ENCODE measurements at regions not wholly inside any gene's neighbourhood (a gene's known extent, or its start where the extent isn't known, plus 50 kb on each side); places are given as distances from the start of the nearest gene placed in this dataset.

- ChIA-PET POLR2A (ENCODE audit: unreplicated experiment) (no interaction called here), CTCF (no interaction called here)
- Histone ChIP-seq H3K4me2 (ENCODE audit: low read length) (no peak overlapping the region), H3F3A (ENCODE audit: low read length, unreplicated experiment) (no peaks in the 10 kb centered on the region), H3K9me2 (replicated peaks; ENCODE audit: low read length) (no peaks in the 10 kb centered on the region), H3K27me3 (ENCODE audit: low read length) (no peaks in the 10 kb centered on the region), H4K20me1 (ENCODE audit: low read length) (no peaks in the 10 kb centered on the region), H3K27ac (ENCODE audit: low read length) (no peak overlapping the region), H3K36me3 (ENCODE audit: low read depth, low read length) (no peaks in the 10 kb centered on the region), H3K79me2 (ENCODE audit: low read length) (no peaks in the 10 kb centered on the region), H3K4me1 (ENCODE audit: insufficient read depth, low read length) (no peaks in the 10 kb centered on the region), H3K4me3 (ENCODE audit: low read length) (no peak overlapping the region), H3K9ac (ENCODE audit: low read length) (no peak overlapping the region), H2AFZ (ENCODE audit: low read length) (no peak overlapping the region), H3K9me3 (ENCODE audit: low read length) (no peaks in the 10 kb centered on the region)
- ATAC-seq (no peak), DNase-seq (no peak)
- no TSS peak for BruUV-seq (replicated peaks)
- intact Hi-C loops (cut with micrococcal nuclease) = no loop called here
- no peak for TF ChIP-seq CTCF (conservative IDR thresholded peaks at IDR 0.05; ENCODE audit: low read depth, low read length)
- no peak for TF ChIP-seq EZH2phosphoT487 (IDR thresholded peaks at IDR 0.05; ENCODE audit: borderline replicate concordance, low read length)
- no peak for TF ChIP-seq EZH2 (IDR thresholded peaks at IDR 0.05; ENCODE audit: low read length, unreplicated experiment)
Observed at GRCh38 chr22:49141761-49142160, 685.9 kb downstream of the BRD1 start.

GRCh38 chr22:49140911-49141665, 686.6 kb downstream of the BRD1 start:
- no peak for ATAC-seq
- no TSS peak for BruUV-seq (replicated peaks)
- H3K27me3 ChIP-seq (ENCODE audit: low read length) = no peaks in the 10 kb centered on the region

More at GRCh38 chr22:49140911-49141665, 686.6 kb downstream of the BRD1 start:
- DNase-seq = no peak
- Histone ChIP-seq H3K4me3 (ENCODE audit: low read length) (no peak overlapping the region), H3K9me3 (ENCODE audit: low read length) (no peaks in the 10 kb centered on the region), H3K79me2 (ENCODE audit: low read length) (no peaks in the 10 kb centered on the region), H3K4me2 (ENCODE audit: low read length) (no peak overlapping the region), H3K9me2 (replicated peaks; ENCODE audit: low read length) (no peaks in the 10 kb centered on the region), H3K9ac (ENCODE audit: low read length) (no peak overlapping the region), H4K20me1 (ENCODE audit: low read length) (no peaks in the 10 kb centered on the region), H3K27ac (ENCODE audit: low read length) (no peak overlapping the region), H3K4me1 (ENCODE audit: insufficient read depth, low read length) (no peaks in the 10 kb centered on the region), H3K36me3 (ENCODE audit: low read depth, low read length) (no peaks in the 10 kb centered on the region), H3F3A (ENCODE audit: low read length, unreplicated experiment) (no peaks in the 10 kb centered on the region), H2AFZ (ENCODE audit: low read length) (no peak overlapping the region)
- CTCF ChIA-PET = no interaction called here
- intact Hi-C loops (cut with micrococcal nuclease) = no loop called here
- POLR2A ChIA-PET (ENCODE audit: unreplicated experiment) = no interaction called here
- TF ChIP-seq EZH2phosphoT487 (IDR thresholded peaks at IDR 0.05; ENCODE audit: borderline replicate concordance, low read length) (no peak), CTCF (conservative IDR thresholded peaks at IDR 0.05; ENCODE audit: low read depth, low read length) (no peak), EZH2 (IDR thresholded peaks at IDR 0.05; ENCODE audit: low read length, unreplicated experiment) (no peak)

Measured in PC-3 (cell line).